HCT116 (cell line): ENCODE measurements at regions not wholly inside any gene's neighbourhood (a gene's known extent, or its start where the extent isn't known, plus 50 kb on each side); places are given as distances from the start of the nearest gene placed in this dataset.

ENCODE experiments used
- ATAC-seq: fragments of 200-7000 bp; cut with Tn5 transposase; 2 replicates; pipeline ENCODE4 v1.9.1; 2020; ENCODE audit warnings: mild to moderate bottlenecking, moderate library complexity
- BruUV-seq: library from RNA; stranded (reverse); fragments of 400-500 nt; replicated peaks from 2 replicates; lab custom pipeline; 2021; lab: Mats Ljungman, UMichigan
- CTCF ChIA-PET: fragments of 300-600 bp; sonication (Branson Sonifier 250); formaldehyde crosslinking; loops from one replicate; lab custom pipeline; 2021; ENCODE audit warnings: antibody characterized with exemption; lab: Charles Lee
- POLR2A ChIA-PET: fragments of 300-600, 350-600 bp; sonication (Branson Sonifier 250); formaldehyde crosslinking; loops from one replicate; lab custom pipeline; 2021; ENCODE audit warnings: antibody characterized with exemption; lab: Charles Lee
- RAD21 ChIA-PET, 2 experiments: fragments of 300-600 bp; sonication (Branson Sonifier 250); formaldehyde crosslinking; loops; one replicate each; lab custom pipeline; 2023; ENCODE audit warnings: low total read pairs in 2 of 2; ENCODE audit not compliant: uncharacterized antibody in 2 of 2, unreplicated experiment in 2 of 2, low non-redundant PET in 1 of 2; lab: Charles Lee
- DNase-seq: peaks from one replicate; pipeline ENCODE4 v3.0.0-alpha.2; 2010; ENCODE audit warnings: low read depth, low spot score
- H2AFZ ChIP-seq: fragments of 200-600 bp; shearing (Covaris generic), sonication (generic); 2 replicates; pipeline ENCODE4 v1.6.1; 2017; ENCODE audit warnings: low read depth, mixed run types, mixed read lengths, antibody characterized with exemption, low read length; ENCODE audit not compliant: poor library complexity, severe bottlenecking
- H3K27ac ChIP-seq: 2 replicates; pipeline ENCODE4 v1.5.1; 2012; ENCODE audit warnings: low read depth, low read length
- H3K27me3 ChIP-seq: fragments of 200-600 bp; sonication (generic); 2 replicates; pipeline ENCODE4 v1.6.1; 2016; ENCODE audit warnings: mixed run types, low read length, mixed read lengths; ENCODE audit not compliant: insufficient read depth
- H3K36me3 ChIP-seq, 2 experiments: fragments of 200-500 bp in 1 of 2; fragments of 200-600 bp in 1 of 2; sonication (Bioruptor generic) in 1 of 2; sonication (generic) in 1 of 2; 2 replicates each; pipeline versions ENCODE4 v1.5.1 to v1.6.1; 2014 to 2016; ENCODE audit warnings: low read length in 2 of 2, inconsistent platforms in 1 of 2, mixed read lengths in 1 of 2, mixed run types in 1 of 2; ENCODE audit not compliant: insufficient read depth in 2 of 2, control insufficient read depth in 1 of 2
- H3K4me1 ChIP-seq, 2 experiments: fragments of 200-600 bp in 1 of 2; sonication (generic) in 1 of 2; 2 replicates each; pipeline versions ENCODE4 v1.5.1 to v1.6.1; 2012 to 2017; ENCODE audit warnings: low read length in 2 of 2, inconsistent platforms in 1 of 2, mild to moderate bottlenecking in 1 of 2, mixed read lengths in 1 of 2, mixed run types in 1 of 2, moderate library complexity in 1 of 2; ENCODE audit not compliant: insufficient read depth in 2 of 2, control insufficient read depth in 1 of 2
- H3K4me2 ChIP-seq: fragments of 200-600 bp; sonication (generic); 2 replicates; pipeline ENCODE4 v1.6.1; 2017; ENCODE audit warnings: mixed run types, low read length, mixed read lengths
- H3K4me3 ChIP-seq, 2 experiments: fragments of 200-600 bp in 1 of 2; sonication (generic) in 1 of 2; replicated peaks in 1 of 2; 2 replicates each; pipeline ENCODE4 v1.5.1; 2011 to 2016; ENCODE audit warnings: low read length in 2 of 2, control low read depth in 1 of 2, low read depth in 1 of 2, mild to moderate bottlenecking in 1 of 2, mixed read lengths in 1 of 2, mixed run types in 1 of 2
- H3K79me2 ChIP-seq: fragments of 200-600 bp; sonication (generic); 2 replicates; pipeline ENCODE4 v1.6.1; 2017; ENCODE audit warnings: mild to moderate bottlenecking, mixed run types, low read length, moderate library complexity, mixed read lengths; ENCODE audit not compliant: insufficient read depth
- H3K9ac ChIP-seq: fragments of 200-600 bp; sonication (generic); 2 replicates; pipeline ENCODE4 v1.6.1; 2016; ENCODE audit warnings: low read length, mixed read lengths
- H3K9me2 ChIP-seq: fragments of 200-600 bp; sonication (generic), shearing (Covaris generic); 2 replicates; pipeline ENCODE4 v1.6.1; 2017; ENCODE audit warnings: mixed run types, mild to moderate bottlenecking, moderate library complexity; ENCODE audit not compliant: insufficient read depth
- H3K9me3 ChIP-seq, 2 experiments: fragments of 200-500 bp in 1 of 2; fragments of 200-600 bp in 1 of 2; sonication (Bioruptor generic) in 1 of 2; sonication (generic) in 1 of 2; 2 replicates each; pipeline ENCODE4 v1.6.1; 2014 to 2017; ENCODE audit warnings: low read length in 2 of 2, mixed read lengths in 2 of 2, inconsistent platforms in 1 of 2, low read depth in 1 of 2, mild to moderate bottlenecking in 1 of 2, mixed run types in 1 of 2, moderate library complexity in 1 of 2; ENCODE audit not compliant: control insufficient read depth in 1 of 2, insufficient read depth in 1 of 2
- H4K20me1 ChIP-seq: fragments of 200-600 bp; sonication (generic), shearing (Covaris generic); 2 replicates; pipeline ENCODE4 v1.6.1; 2017; ENCODE audit warnings: mixed run types, mild to moderate bottlenecking, moderate library complexity; ENCODE audit not compliant: insufficient read depth
- CBX3 ChIP-seq: IDR thresholded peaks from 2 replicates; pipeline ENCODE4 v1.6.1; 2012; ENCODE audit warnings: low read depth
- CTCF ChIP-seq, 3 experiments: fragments of 200-600 bp in 1 of 3; sonication (generic) in 1 of 3; IDR thresholded peaks in 2 of 3; conservative IDR thresholded peaks in 1 of 3; 2 replicates each; pipeline ENCODE4 v1.5.1; 2012 to 2017; ENCODE audit warnings: low read depth in 2 of 3, low read length in 2 of 3, antibody characterized with exemption in 1 of 3, borderline replicate concordance in 1 of 3, control low read depth in 1 of 3, mild to moderate bottlenecking in 1 of 3, mixed read lengths in 1 of 3, mixed run types in 1 of 3, moderate library complexity in 1 of 3; ENCODE audit not compliant: insufficient read depth in 1 of 3
- JUND ChIP-seq: IDR thresholded peaks from 2 replicates; pipeline ENCODE4 v1.6.1; 2012
- RAD21 ChIP-seq: IDR thresholded peaks from 2 replicates; pipeline ENCODE4 v1.6.1; 2012; ENCODE audit warnings: low read depth, mild to moderate bottlenecking
- REST ChIP-seq: IDR thresholded peaks from 2 replicates; pipeline ENCODE4 v1.6.1; 2012; ENCODE audit warnings: low read depth
- SRF ChIP-seq: IDR thresholded peaks from 2 replicates; pipeline ENCODE4 v1.6.1; 2012; ENCODE audit warnings: low read depth
- YY1 ChIP-seq: IDR thresholded peaks from 2 replicates; pipeline ENCODE4 v1.6.1; 2011; ENCODE audit warnings: low read length, low read depth, moderate library complexity, mild to moderate bottlenecking; ENCODE audit not compliant: insufficient replicate concordance; ENCODE audit errors: extremely low read depth
- ZBTB33 ChIP-seq: IDR thresholded peaks from 2 replicates; pipeline ENCODE4 v1.6.1; 2011; ENCODE audit warnings: mild to moderate bottlenecking, low read length, moderate library complexity; ENCODE audit not compliant: insufficient replicate concordance; ENCODE audit errors: extremely low read depth
- intact Hi-C: fragments of 100-400 bp; cut with micrococcal nuclease; formaldehyde crosslinking; loops from 2 replicates; pipeline ENCODE4 v1.10.0; 2022

GRCh38 chr12:27870939-27871338 lies 90.9 kb upstream of the MANSC4 start:
- Histone ChIP-seq H3K27ac (no peak overlapping the region), H2AFZ (no peak overlapping the region), H3K9me3 (no peaks in the 10 kb centered on the region), H3K27me3 (no peaks in the 10 kb centered on the region), H3K79me2 (no peaks in the 10 kb centered on the region), H3K4me3 (no peak overlapping the region), H3K9ac (no peak overlapping the region), H3K4me2 (no peak overlapping the region), H4K20me1 (no peaks in the 10 kb centered on the region), H3K36me3 (no peaks in the 10 kb centered on the region), H3K4me1 (no peaks in the 10 kb centered on the region), H3K9me2 (no peaks in the 10 kb centered on the region)
- ChIA-PET RAD21 (no interaction called here), CTCF (no interaction called here), POLR2A (no interaction called here)
- TF ChIP-seq REST (no peak), RAD21 (no peak), YY1 (no peak), CTCF (IDR thresholded peaks at IDR 0.05 in 2 of 3, conservative IDR thresholded peaks at IDR 0.05 in 1 of 3; ENCODE audit: borderline replicate concordance in 1 of 3, insufficient read depth in 1 of 3, low read depth in 2 of 3, low read length in 2 of 3) (no peak), ZBTB33 (no peak), CBX3 (no peak), JUND (no peak), SRF (no peak)
- BruUV-seq = no TSS peak
- ATAC-seq (no peak), DNase-seq (no peak)
- intact Hi-C loops = no loop called here
